HepG2 (cell line): ENCODE measurements at regions not wholly inside any gene's neighbourhood (a gene's known extent, or its start where the extent isn't known, plus 50 kb on each side); places are given as distances from the start of the nearest gene placed in this dataset.

ENCODE experiments used
- HMGXB4 ChIP-seq, 2 experiments: sonication (generic) in 1 of 2; formaldehyde crosslinking in 1 of 2; IDR thresholded peaks; 2 replicates each; pipeline versions ENCODE4 v1.4.0 to v1.6.1; 2018 to 2020; ENCODE audit warnings: missing genetic modification reagents in 2 of 2, borderline replicate concordance in 1 of 2, low read depth in 1 of 2, mild to moderate bottlenecking in 1 of 2, missing biosample characterization in 1 of 2
- KDM5B ChIP-seq: sonication (generic); formaldehyde crosslinking; IDR thresholded peaks from 2 replicates; pipeline ENCODE4 v1.4.0; 2020; ENCODE audit warnings: missing genetic modification reagents, mild to moderate bottlenecking, borderline replicate concordance
- NBN ChIP-seq: fragments of 450-650 bp; conservative IDR thresholded peaks from 2 replicates; pipeline ENCODE4 v1.6.1; 2017
- PITX1 ChIP-seq: sonication (generic); formaldehyde crosslinking; IDR thresholded peaks from 2 replicates; pipeline ENCODE4 v1.5.1; 2020; ENCODE audit warnings: mild to moderate bottlenecking, missing genetic modification reagents
- SCMH1 ChIP-seq: sonication (generic); formaldehyde crosslinking; IDR thresholded peaks from 2 replicates; pipeline ENCODE4 v1.9.0; 2021; ENCODE audit warnings: missing genetic modification reagents, mild to moderate bottlenecking, borderline replicate concordance
- XRCC5 ChIP-seq: fragments of 200-400 bp; formaldehyde crosslinking; optimal IDR thresholded peaks from 2 replicates; pipeline ENCODE3; 2017; ENCODE audit warnings: mild to moderate bottlenecking, low read length
- ZEB1 ChIP-seq: IDR thresholded peaks from 2 replicates; pipeline ENCODE4 v1.6.1; 2012; ENCODE audit warnings: mild to moderate bottlenecking, low read depth, inconsistent platforms; ENCODE audit not compliant: insufficient replicate concordance
- ZFYVE20 ChIP-seq: sonication (generic); formaldehyde crosslinking; IDR thresholded peaks from 2 replicates; pipeline ENCODE4 v1.8.0; 2023; ENCODE audit warnings: low read depth, mild to moderate bottlenecking, moderate library complexity, missing genetic modification reagents, borderline replicate concordance
- ZGPAT ChIP-seq: IDR thresholded peaks from 2 replicates; pipeline ENCODE4 v1.6.1; 2016; ENCODE audit warnings: mild to moderate bottlenecking
- ZNF274 ChIP-seq: sonication (generic); formaldehyde crosslinking; IDR thresholded peaks from 2 replicates; pipeline ENCODE4 v1.5.1; 2020; ENCODE audit warnings: mild to moderate bottlenecking, missing genetic modification reagents
- ZNF607 ChIP-seq: sonication (generic); formaldehyde crosslinking; IDR thresholded peaks from 2 replicates; pipeline ENCODE4 v1.5.1; 2020; ENCODE audit warnings: missing genetic modification reagents, mild to moderate bottlenecking, borderline replicate concordance
- ZNF780A ChIP-seq: sonication (generic); formaldehyde crosslinking; IDR thresholded peaks from 2 replicates; pipeline ENCODE4 v1.8.0; 2022; ENCODE audit warnings: mild to moderate bottlenecking, missing genetic modification reagents, moderate library complexity
- ZXDC ChIP-seq: sonication (generic); formaldehyde crosslinking; IDR thresholded peaks from 2 replicates; pipeline ENCODE4 v1.5.0; 2020; ENCODE audit warnings: mild to moderate bottlenecking, missing genetic modification reagents
- TF ChIP-seq, protein P1 (sequence below): sonication (generic); formaldehyde crosslinking; IDR thresholded peaks from 2 replicates; pipeline ENCODE4 v1.4.0; 2020; ENCODE audit warnings: missing genetic modification reagents, borderline replicate concordance
- TF ChIP-seq, protein P2 (sequence below): sonication (generic); formaldehyde crosslinking; IDR thresholded peaks from 2 replicates; pipeline ENCODE4 v1.4.0; 2020; ENCODE audit warnings: mild to moderate bottlenecking, low read depth, missing genetic modification reagents
- TF ChIP-seq, protein P3 (sequence below): sonication (generic); formaldehyde crosslinking; conservative IDR thresholded peaks from 2 replicates; pipeline ENCODE4 v1.8.1; 2023; ENCODE audit warnings: missing genetic modification reagents

DNA sequence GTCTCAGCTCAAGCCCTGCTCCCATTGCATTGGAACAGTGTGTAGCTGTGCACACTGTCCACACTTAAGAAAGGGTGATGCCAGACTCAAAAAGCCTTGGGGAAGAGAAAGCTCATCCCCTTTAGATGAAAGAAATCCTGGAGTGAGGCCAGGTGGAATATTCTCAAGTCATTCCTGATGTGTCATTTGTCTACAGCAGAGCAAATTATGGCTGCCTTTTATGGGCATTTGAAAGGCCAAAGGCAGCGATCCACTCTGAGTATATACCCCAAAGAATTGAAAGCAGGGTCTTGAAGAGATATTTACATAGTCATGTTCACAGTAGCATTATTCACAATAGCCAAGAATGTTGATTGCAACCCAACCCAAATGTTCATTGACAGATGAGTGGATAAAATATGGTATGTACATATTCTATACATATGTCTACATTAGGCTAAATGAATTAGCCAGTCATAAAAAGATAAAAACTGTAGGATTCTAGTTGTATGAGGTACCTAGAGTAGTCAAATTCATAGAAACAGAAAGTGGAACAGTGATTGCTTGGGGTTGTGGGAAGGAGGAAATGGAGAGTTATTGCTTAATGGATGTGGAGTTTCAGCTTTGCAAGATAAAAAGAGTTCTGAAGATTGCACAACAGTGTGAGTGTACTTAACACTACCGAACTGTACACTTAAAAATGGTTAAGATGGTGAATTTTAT lies 214.9 kb downstream of the KCNRG start (continued):
- TF ChIP-seq, protein P1, sequence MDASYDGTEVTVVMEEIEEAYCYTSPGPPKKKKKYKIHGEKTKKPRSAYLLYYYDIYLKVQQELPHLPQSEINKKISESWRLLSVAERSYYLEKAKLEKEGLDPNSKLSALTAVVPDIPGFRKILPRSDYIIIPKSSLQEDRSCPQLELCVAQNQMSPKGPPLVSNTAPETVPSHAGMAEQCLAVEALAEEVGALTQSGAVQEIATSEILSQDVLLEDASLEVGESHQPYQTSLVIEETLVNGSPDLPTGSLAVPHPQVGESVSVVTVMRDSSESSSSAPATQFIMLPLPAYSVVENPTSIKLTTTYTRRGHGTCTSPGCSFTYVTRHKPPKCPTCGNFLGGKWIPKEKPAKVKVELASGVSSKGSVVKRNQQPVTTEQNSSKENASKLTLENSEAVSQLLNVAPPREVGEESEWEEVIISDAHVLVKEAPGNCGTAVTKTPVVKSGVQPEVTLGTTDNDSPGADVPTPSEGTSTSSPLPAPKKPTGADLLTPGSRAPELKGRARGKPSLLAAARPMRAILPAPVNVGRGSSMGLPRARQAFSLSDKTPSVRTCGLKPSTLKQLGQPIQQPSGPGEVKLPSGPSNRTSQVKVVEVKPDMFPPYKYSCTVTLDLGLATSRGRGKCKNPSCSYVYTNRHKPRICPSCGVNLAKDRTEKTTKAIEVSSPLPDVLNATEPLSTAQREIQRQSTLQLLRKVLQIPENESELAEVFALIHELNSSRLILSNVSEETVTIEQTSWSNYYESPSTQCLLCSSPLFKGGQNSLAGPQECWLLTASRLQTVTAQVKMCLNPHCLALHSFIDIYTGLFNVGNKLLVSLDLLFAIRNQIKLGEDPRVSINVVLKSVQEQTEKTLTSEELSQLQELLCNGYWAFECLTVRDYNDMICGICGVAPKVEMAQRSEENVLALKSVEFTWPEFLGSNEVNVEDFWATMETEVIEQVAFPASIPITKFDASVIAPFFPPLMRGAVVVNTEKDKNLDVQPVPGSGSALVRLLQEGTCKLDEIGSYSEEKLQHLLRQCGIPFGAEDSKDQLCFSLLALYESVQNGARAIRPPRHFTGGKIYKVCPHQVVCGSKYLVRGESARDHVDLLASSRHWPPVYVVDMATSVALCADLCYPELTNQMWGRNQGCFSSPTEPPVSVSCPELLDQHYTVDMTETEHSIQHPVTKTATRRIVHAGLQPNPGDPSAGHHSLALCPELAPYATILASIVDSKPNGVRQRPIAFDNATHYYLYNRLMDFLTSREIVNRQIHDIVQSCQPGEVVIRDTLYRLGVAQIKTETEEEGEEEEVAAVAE (CRISPR knock-in tag) = no peak
- TF ChIP-seq ZFYVE20 (no peak), KDM5B (CRISPR knock-in tag) (no peak), NBN (no peak), SCMH1 (no peak), XRCC5 (no peak), PITX1 (CRISPR knock-in tag) (no peak), ZEB1 (no peak), ZNF274 (CRISPR knock-in tag) (no peak), ZNF607 (no peak), ZGPAT (peak; percentile 48; the same call in 1 of the 2 replicates), HMGXB4 (CRISPR knock-in tag; IDR thresholded peaks at IDR 0.05; ENCODE audit: borderline replicate concordance in 1 of 2, low read depth in 1 of 2) (no peak), ZXDC (CRISPR knock-in tag) (no peak), ZNF780A (CRISPR knock-in tag) (no peak)
- TF ChIP-seq, protein P2, sequence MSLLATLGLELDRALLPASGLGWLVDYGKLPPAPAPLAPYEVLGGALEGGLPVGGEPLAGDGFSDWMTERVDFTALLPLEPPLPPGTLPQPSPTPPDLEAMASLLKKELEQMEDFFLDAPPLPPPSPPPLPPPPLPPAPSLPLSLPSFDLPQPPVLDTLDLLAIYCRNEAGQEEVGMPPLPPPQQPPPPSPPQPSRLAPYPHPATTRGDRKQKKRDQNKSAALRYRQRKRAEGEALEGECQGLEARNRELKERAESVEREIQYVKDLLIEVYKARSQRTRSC (CRISPR knock-in tag) = no peak
- TF ChIP-seq, protein P3, sequence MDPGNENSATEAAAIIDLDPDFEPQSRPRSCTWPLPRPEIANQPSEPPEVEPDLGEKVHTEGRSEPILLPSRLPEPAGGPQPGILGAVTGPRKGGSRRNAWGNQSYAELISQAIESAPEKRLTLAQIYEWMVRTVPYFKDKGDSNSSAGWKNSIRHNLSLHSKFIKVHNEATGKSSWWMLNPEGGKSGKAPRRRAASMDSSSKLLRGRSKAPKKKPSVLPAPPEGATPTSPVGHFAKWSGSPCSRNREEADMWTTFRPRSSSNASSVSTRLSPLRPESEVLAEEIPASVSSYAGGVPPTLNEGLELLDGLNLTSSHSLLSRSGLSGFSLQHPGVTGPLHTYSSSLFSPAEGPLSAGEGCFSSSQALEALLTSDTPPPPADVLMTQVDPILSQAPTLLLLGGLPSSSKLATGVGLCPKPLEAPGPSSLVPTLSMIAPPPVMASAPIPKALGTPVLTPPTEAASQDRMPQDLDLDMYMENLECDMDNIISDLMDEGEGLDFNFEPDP (CRISPR knock-in tag) = no peak
